ENCODE measurements at regions not wholly inside any gene's neighbourhood (a gene's known extent, or its start where the extent isn't known, plus 50 kb on each side); places are given as distances from the start of the nearest gene placed in this dataset.
"Not testable (repeated sequence)": the region's sequence is repeated elsewhere in the genome, so short reads cannot be mapped to it uniquely, and the experiment has no call there.

- not testable (repeated sequence) for H3K36me3 Mint-ChIP-seq (ENCODE audit: low read depth); H3K4me3 Mint-ChIP-seq; H3K9me3 Mint-ChIP-seq; H3K27me3 Mint-ChIP-seq; ATAC-seq (replicated peaks); H3K4me1 Mint-ChIP-seq; H3K27ac Mint-ChIP-seq
These were observed 52.9 kb downstream of the CDY2B start for GRCh38 chrY:17827155-17827554.

GRCh38 chrY:17819700-17820099 is 60.3 kb downstream of the CDY2B start:
- not testable (repeated sequence) for H3K4me3 Mint-ChIP-seq; H3K27me3 Mint-ChIP-seq; H3K9me3 Mint-ChIP-seq; H3K4me1 Mint-ChIP-seq; ATAC-seq (replicated peaks); H3K27ac Mint-ChIP-seq; H3K36me3 Mint-ChIP-seq (ENCODE audit: low read depth)

- not testable (repeated sequence) for ATAC-seq (replicated peaks); H3K36me3 Mint-ChIP-seq (ENCODE audit: low read depth); H3K9me3 Mint-ChIP-seq; H3K27ac Mint-ChIP-seq; H3K4me1 Mint-ChIP-seq; H3K4me3 Mint-ChIP-seq; H3K27me3 Mint-ChIP-seq
These were observed 60.9 kb downstream of the CDY2B start for GRCh38 chrY:17819025-17819646.

- ATAC-seq (replicated peaks); H3K27ac Mint-ChIP-seq; H3K4me1 Mint-ChIP-seq; H3K27me3 Mint-ChIP-seq; H3K4me3 Mint-ChIP-seq; H3K36me3 Mint-ChIP-seq (ENCODE audit: low read depth); H3K9me3 Mint-ChIP-seq: not testable (repeated sequence)
These were observed 62.6 kb downstream of the CDY2B start for GRCh38 chrY:17817076-17818068.

GRCh38 chrY:17812664-17813063 is 67.4 kb downstream of the CDY2B start:
- not testable (repeated sequence) for H3K27me3 Mint-ChIP-seq; H3K4me1 Mint-ChIP-seq; H3K4me3 Mint-ChIP-seq; H3K36me3 Mint-ChIP-seq (ENCODE audit: low read depth); H3K9me3 Mint-ChIP-seq; ATAC-seq (replicated peaks); H3K27ac Mint-ChIP-seq

GRCh38 chrY:17799915-17800314 is 80.1 kb downstream of the CDY2B start:
- not testable (repeated sequence) for H3K27ac Mint-ChIP-seq

GRCh38 chrY:17787214-17787613 is 92.8 kb downstream of the CDY2B start:
- not testable (repeated sequence) for H3K27ac Mint-ChIP-seq; H3K36me3 Mint-ChIP-seq (ENCODE audit: low read depth)

More at GRCh38 chrY:17799915-17800314, 80.1 kb downstream of the CDY2B start:
- ATAC-seq (replicated peaks); H3K4me1 Mint-ChIP-seq; H3K4me3 Mint-ChIP-seq; H3K36me3 Mint-ChIP-seq (ENCODE audit: low read depth); H3K27me3 Mint-ChIP-seq; H3K9me3 Mint-ChIP-seq: not testable (repeated sequence)

GRCh38 chrY:17766000-17766699 is 113.9 kb downstream of the CDY2B start:
- H3K9me3 Mint-ChIP-seq; H3K27ac Mint-ChIP-seq; H3K27me3 Mint-ChIP-seq; H3K4me3 Mint-ChIP-seq; H3K36me3 Mint-ChIP-seq (ENCODE audit: low read depth); ATAC-seq (replicated peaks); H3K4me1 Mint-ChIP-seq: not testable (repeated sequence)

More at GRCh38 chrY:17787214-17787613, 92.8 kb downstream of the CDY2B start:
- ATAC-seq (replicated peaks); H3K4me1 Mint-ChIP-seq; H3K4me3 Mint-ChIP-seq; H3K9me3 Mint-ChIP-seq; H3K27me3 Mint-ChIP-seq: not testable (repeated sequence)

GRCh38 chrY:17759213-17759612 is 120.8 kb downstream of the CDY2B start:
- H3K36me3 Mint-ChIP-seq (ENCODE audit: low read depth); H3K4me3 Mint-ChIP-seq; H3K27me3 Mint-ChIP-seq; H3K4me1 Mint-ChIP-seq; H3K27ac Mint-ChIP-seq; H3K9me3 Mint-ChIP-seq; ATAC-seq (replicated peaks): not testable (repeated sequence)

GRCh38 chrY:17752887-17753497 is 127.0 kb downstream of the CDY2B start:
- H3K27ac Mint-ChIP-seq; ATAC-seq (replicated peaks); H3K4me1 Mint-ChIP-seq; H3K4me3 Mint-ChIP-seq; H3K27me3 Mint-ChIP-seq; H3K36me3 Mint-ChIP-seq (ENCODE audit: low read depth); H3K9me3 Mint-ChIP-seq: not testable (repeated sequence)

- not testable (repeated sequence) for H3K27ac Mint-ChIP-seq; ATAC-seq (replicated peaks); H3K36me3 Mint-ChIP-seq (ENCODE audit: low read depth); H3K27me3 Mint-ChIP-seq; H3K4me1 Mint-ChIP-seq; H3K9me3 Mint-ChIP-seq; H3K4me3 Mint-ChIP-seq
These were observed 140.2 kb downstream of the CDY2B start for GRCh38 chrY:17739852-17740251.

- ATAC-seq (replicated peaks); H3K27me3 Mint-ChIP-seq; H3K9me3 Mint-ChIP-seq; H3K27ac Mint-ChIP-seq; H3K4me3 Mint-ChIP-seq; H3K36me3 Mint-ChIP-seq (ENCODE audit: low read depth); H3K4me1 Mint-ChIP-seq: not testable (repeated sequence)
These were observed 150.5 kb downstream of the CDY2B start for GRCh38 chrY:17729474-17729873.

- not testable (repeated sequence) for ATAC-seq (replicated peaks); H3K36me3 Mint-ChIP-seq (ENCODE audit: low read depth); H3K27me3 Mint-ChIP-seq; H3K9me3 Mint-ChIP-seq; H3K4me1 Mint-ChIP-seq; H3K27ac Mint-ChIP-seq; H3K4me3 Mint-ChIP-seq
These were observed 163.5 kb downstream of the CDY2B start for GRCh38 chrY:17716329-17717043.

- H3K4me1 Mint-ChIP-seq; ATAC-seq (replicated peaks); H3K4me3 Mint-ChIP-seq; H3K36me3 Mint-ChIP-seq (ENCODE audit: low read depth); H3K9me3 Mint-ChIP-seq; H3K27ac Mint-ChIP-seq; H3K27me3 Mint-ChIP-seq: not testable (repeated sequence)
These were observed 212.0 kb downstream of the CDY2B start for GRCh38 chrY:17668037-17668436.

All from activated T-helper 17 cell treated with anti-CD3 and anti-CD28 coated beads, Interleukin-2, amount 50 U/mL, for 72 hours (primary cell).